IPS DF 4.7 (cell line): ENCODE measurements at regions not wholly inside any gene's neighbourhood (a gene's known extent, or its start where the extent isn't known, plus 50 kb on each side); places are given as distances from the start of the nearest gene placed in this dataset.
"Not testable (repeated sequence)": the region's sequence is repeated elsewhere in the genome, so short reads cannot be mapped to it uniquely, and the experiment has no call there.

Source experiments
- DNase-seq: peaks from one replicate; pipeline ENCODE4 v3.0.0-alpha.2; 2013; ENCODE audit warnings: low spot score; ENCODE audit errors: extremely low read depth

- DNase-seq = no peak
Observed at GRCh38 chr13:47707414-47707813, 293.7 kb downstream of the SUCLA2 start.

- DNase-seq = no peak
Observed at GRCh38 chr13:47705185-47705584, 295.9 kb downstream of the SUCLA2 start.

- DNase-seq = no peak
Observed at GRCh38 chr13:47696674-47697073, 304.4 kb downstream of the SUCLA2 start.

GRCh38 chr13:47687577-47687976 lies 313.5 kb downstream of the SUCLA2 start:
- no peak for DNase-seq

- not testable (repeated sequence) for DNase-seq
Observed at GRCh38 chr13:47685156-47685555, 315.9 kb downstream of the SUCLA2 start.

- DNase-seq = no peak
Observed at GRCh38 chr13:47680748-47681147, 320.3 kb downstream of the SUCLA2 start.

- no peak for DNase-seq
Observed at GRCh38 chr13:47679401-47679800, 321.7 kb downstream of the SUCLA2 start.

GRCh38 chr13:47678201-47678968 lies 322.7 kb downstream of the SUCLA2 start:
- DNase-seq = no peak

- DNase-seq = no peak
Observed at GRCh38 chr13:47675871-47676270, 325.2 kb downstream of the SUCLA2 start.

- DNase-seq = no peak
Observed at GRCh38 chr13:47673009-47673850, 327.8 kb downstream of the SUCLA2 start.

- no peak for DNase-seq
Observed at GRCh38 chr13:47672245-47673008, 328.6 kb downstream of the SUCLA2 start.

GRCh38 chr13:47671776-47672175 lies 329.3 kb downstream of the SUCLA2 start:
- no peak for DNase-seq

- no peak for DNase-seq
Observed at GRCh38 chr13:47665043-47665442, 336.0 kb downstream of the SUCLA2 start.

GRCh38 chr13:47661076-47661475 lies 340.0 kb downstream of the SUCLA2 start:
- no peak for DNase-seq

- DNase-seq = no peak
Observed at GRCh38 chr13:47656651-47657050, 344.4 kb downstream of the SUCLA2 start.

- no peak for DNase-seq
Observed at GRCh38 chr13:47650209-47650608, 350.9 kb downstream of the SUCLA2 start.

- DNase-seq = no peak
Observed at GRCh38 chr13:47647001-47647400, 354.1 kb downstream of the SUCLA2 start.

- no peak for DNase-seq
Observed at GRCh38 chr13:47646298-47646697, 354.8 kb downstream of the SUCLA2 start.

GRCh38 chr13:47639738-47640447 lies 361.2 kb downstream of the SUCLA2 start:
- no peak for DNase-seq

- DNase-seq = no peak
Observed at GRCh38 chr13:47638627-47639026, 362.4 kb downstream of the SUCLA2 start.

GRCh38 chr13:47632311-47632710 lies 368.8 kb downstream of the SUCLA2 start:
- DNase-seq = no peak
